ENCODE measurements at regions not wholly inside any gene's neighbourhood (a gene's known extent, or its start where the extent isn't known, plus 50 kb on each side); places are given as distances from the start of the nearest gene placed in this dataset.

- Histone ChIP-seq H3K79me2 (ENCODE audit: insufficient read depth, low read length) (no peaks in the 10 kb centered on the region), H3K4me1 (ENCODE audit: insufficient read depth, low read length) (no peaks in the 10 kb centered on the region), H3K9ac (ENCODE audit: low read depth, low read length) (no peak overlapping the region), H2AFZ (ENCODE audit: low read depth, low read length) (no peak overlapping the region), H3K27me3 (ENCODE audit: insufficient read depth, low read length, poor library complexity) (no peaks in the 10 kb centered on the region), H3K36me3 (ENCODE audit: insufficient read depth, low read length) (no peaks in the 10 kb centered on the region), H3K4me2 (ENCODE audit: insufficient read depth, low read length) (no peak overlapping the region), H4K20me1 (ENCODE audit: insufficient read depth, low read length) (no peaks in the 10 kb centered on the region), H3K9me3 (ENCODE audit: insufficient read depth, low read length, severe bottlenecking) (no peaks in the 10 kb centered on the region), H3K4me3 (ENCODE audit: low read depth in 1 of 2, low read length in 2 of 2) (no peak overlapping the region), H3K27ac (ENCODE audit: low read length) (no peak overlapping the region)
- DNase-seq (no peak), ATAC-seq (ENCODE audit: insufficient read depth, low read depth) (no peak)
- no peak for TF ChIP-seq CTCF (IDR thresholded peaks at IDR 0.05; ENCODE audit: borderline replicate concordance, extremely low read depth, low read length, poor library complexity, severe bottlenecking)
- TF ChIP-seq EZH2 (IDR thresholded peaks at IDR 0.05; ENCODE audit: borderline replicate concordance, low read depth, low read length, severe bottlenecking) = no peak
Measured at GRCh38 chr3:117651246-117651645, 941.7 kb downstream of the TUSC7 start.

- no peak for DNase-seq
Measured at GRCh38 chr3:117656391-117656790, 946.8 kb downstream of the TUSC7 start.

GRCh38 chr3:117657278-117657677 lies 947.7 kb downstream of the TUSC7 start:
- Histone ChIP-seq H3K9me3 (ENCODE audit: insufficient read depth, low read length, severe bottlenecking) (no peaks in the 10 kb centered on the region), H3K79me2 (ENCODE audit: insufficient read depth, low read length) (no peaks in the 10 kb centered on the region), H2AFZ (ENCODE audit: low read depth, low read length) (no peak overlapping the region), H3K9ac (ENCODE audit: low read depth, low read length) (no peak overlapping the region), H3K4me3 (ENCODE audit: low read depth in 1 of 2, low read length in 2 of 2) (no peak overlapping the region), H3K4me2 (ENCODE audit: insufficient read depth, low read length) (no peak overlapping the region), H4K20me1 (ENCODE audit: insufficient read depth, low read length) (no peaks in the 10 kb centered on the region), H3K4me1 (ENCODE audit: insufficient read depth, low read length) (no peaks in the 10 kb centered on the region), H3K27me3 (ENCODE audit: insufficient read depth, low read length, poor library complexity) (no peaks in the 10 kb centered on the region), H3K27ac (ENCODE audit: low read length) (no peak overlapping the region), H3K36me3 (ENCODE audit: insufficient read depth, low read length) (no peaks in the 10 kb centered on the region)
- DNase-seq = no peak
- TF ChIP-seq CTCF (IDR thresholded peaks at IDR 0.05; ENCODE audit: borderline replicate concordance, extremely low read depth, low read length, poor library complexity, severe bottlenecking) = no peak
- no peak for TF ChIP-seq EZH2 (IDR thresholded peaks at IDR 0.05; ENCODE audit: borderline replicate concordance, low read depth, low read length, severe bottlenecking)
- ATAC-seq (ENCODE audit: insufficient read depth, low read depth) = no peak

More at GRCh38 chr3:117656391-117656790, 946.8 kb downstream of the TUSC7 start:
- no peak overlapping the region for H3K27ac ChIP-seq (ENCODE audit: low read length)
- H3K36me3 ChIP-seq (ENCODE audit: insufficient read depth, low read length) = no peaks in the 10 kb centered on the region
- H3K4me3 ChIP-seq (ENCODE audit: low read depth in 1 of 2, low read length in 2 of 2) = no peak overlapping the region
- H3K27me3 ChIP-seq (ENCODE audit: insufficient read depth, low read length, poor library complexity) = no peaks in the 10 kb centered on the region
- no peaks in the 10 kb centered on the region for H3K79me2 ChIP-seq (ENCODE audit: insufficient read depth, low read length)
- no peaks in the 10 kb centered on the region for H4K20me1 ChIP-seq (ENCODE audit: insufficient read depth, low read length)
- no peaks in the 10 kb centered on the region for H3K4me1 ChIP-seq (ENCODE audit: insufficient read depth, low read length)
- no peak for ATAC-seq (ENCODE audit: insufficient read depth, low read depth)
- H3K4me2 ChIP-seq (ENCODE audit: insufficient read depth, low read length) = no peak overlapping the region
- no peak for TF ChIP-seq EZH2 (IDR thresholded peaks at IDR 0.05; ENCODE audit: borderline replicate concordance, low read depth, low read length, severe bottlenecking)
- TF ChIP-seq CTCF (IDR thresholded peaks at IDR 0.05; ENCODE audit: borderline replicate concordance, extremely low read depth, low read length, poor library complexity, severe bottlenecking) = no peak
- H3K9me3 ChIP-seq (ENCODE audit: insufficient read depth, low read length, severe bottlenecking) = no peaks in the 10 kb centered on the region
- no peak overlapping the region for H3K9ac ChIP-seq (ENCODE audit: low read depth, low read length)
- H2AFZ ChIP-seq (ENCODE audit: low read depth, low read length) = no peak overlapping the region
